ENCODE measurements at regions not wholly inside any gene's neighbourhood (a gene's known extent, or its start where the extent isn't known, plus 50 kb on each side); places are given as distances from the start of the nearest gene placed in this dataset.
"Not testable (repeated sequence)": the region's sequence is repeated elsewhere in the genome, so short reads cannot be mapped to it uniquely, and the experiment has no call there.

DNA sequence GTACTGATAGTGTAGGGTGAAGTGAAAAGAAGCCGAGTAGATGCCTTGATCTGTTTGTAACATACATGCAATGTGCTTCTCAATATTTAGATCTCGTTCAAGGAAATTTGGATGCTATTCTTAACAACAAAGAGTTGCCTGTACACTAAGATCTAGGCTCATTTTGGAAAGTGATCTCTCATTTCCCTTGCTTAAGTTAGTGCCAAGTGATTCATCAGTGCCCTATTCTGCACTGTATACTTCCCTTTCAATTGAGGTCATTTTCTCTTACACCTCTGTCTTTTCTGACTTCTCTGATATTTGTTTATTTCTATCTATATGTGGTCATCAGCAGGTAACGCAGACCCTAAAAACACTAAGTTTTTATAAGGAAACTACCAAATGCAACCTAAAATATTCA is 528.6 kb upstream of the PTPRD start:
- WGBS, 10 experiments, result 0 to 92% (median 75%) methylated on average over 1 to 3 of the region's 3 CpGs
- in situ Hi-C loops (cut with MboI; ENCODE audit: low pct_unique_long_range_greater_than_20kb in 2 of 9, low sequenced_read_pairs in 9 of 9, unreplicated experiment in 9 of 9), result no loop called here
- ATAC-seq (replicated peaks in 6 of 8), result no peak
- no peaks in the 10 kb centered on the region for H3K4me1 ChIP-seq (replicated peaks in 1 of 2)
- H3K4me3 ChIP-seq, result no peak overlapping the region
- H3K27ac ChIP-seq, result no peak overlapping the region

DNA sequence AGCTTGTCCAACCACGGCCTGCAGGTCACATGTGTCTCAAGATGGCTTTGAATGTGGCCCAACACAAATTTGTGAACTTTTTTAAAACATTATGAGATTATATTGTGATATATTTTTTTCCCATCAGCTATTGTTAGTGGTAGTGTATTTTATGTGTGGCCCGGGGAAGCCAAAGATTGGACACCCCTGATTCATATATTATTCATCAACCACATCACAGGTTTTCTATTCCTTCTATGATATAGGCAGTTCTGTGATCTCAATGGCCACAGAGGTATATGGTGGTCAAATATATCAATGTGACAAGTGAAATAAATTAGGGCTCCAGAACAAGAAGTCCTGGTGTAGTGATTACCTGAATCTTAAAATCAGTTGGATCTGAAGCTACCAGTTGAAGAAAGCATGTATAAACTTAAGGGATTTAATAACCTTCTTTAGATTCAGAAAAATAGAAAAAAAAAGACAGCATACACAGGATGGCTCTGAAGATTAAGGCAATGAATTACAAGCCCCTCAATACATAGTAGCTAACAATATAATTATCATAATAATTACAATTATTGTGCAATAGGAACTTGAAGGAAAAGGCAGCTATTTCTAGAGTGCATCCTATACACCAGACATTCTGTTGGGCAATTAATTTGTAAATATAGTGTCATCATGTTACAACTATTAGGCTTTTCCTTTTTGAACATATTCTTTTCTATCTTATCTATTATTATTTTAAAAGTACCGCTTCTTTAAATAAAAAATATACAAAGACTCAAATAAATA is 530.4 kb upstream of the PTPRD start:
- Histone ChIP-seq H3K4me1 (replicated peaks in 1 of 2) (no peaks in the 10 kb centered on the region), H3K4me3 (no peak overlapping the region), H3K27ac (no peak overlapping the region)
- WGBS, 10 experiments, result 0 to 100% (median 87%) methylated on average over 1 to 3 of the region's 3 CpGs; no CpG with 5 or more reads in 1 of the 10 experiments
- in situ Hi-C loops (cut with MboI; ENCODE audit: low pct_unique_long_range_greater_than_20kb in 2 of 9, low sequenced_read_pairs in 9 of 9, unreplicated experiment in 9 of 9), result no loop called here
- no peak for ATAC-seq (replicated peaks in 6 of 8)

DNA sequence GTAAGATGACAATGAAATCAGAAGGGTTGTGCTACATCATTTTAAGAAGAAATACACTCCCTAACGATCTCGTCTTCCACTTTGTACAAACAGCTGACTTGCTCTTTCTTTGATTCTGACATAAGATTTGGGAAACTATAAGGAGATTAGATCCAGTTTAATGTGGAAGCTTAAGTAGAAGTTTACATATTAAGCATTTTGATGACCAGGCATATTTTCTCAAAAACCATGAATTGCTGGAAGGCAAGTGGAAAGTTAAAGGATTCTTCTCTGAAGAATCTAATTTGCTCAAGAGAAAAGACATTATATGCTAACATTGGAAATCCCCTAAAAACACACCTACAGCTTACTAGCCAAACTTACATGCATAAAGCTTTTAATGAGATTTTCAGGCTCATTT is 531.9 kb upstream of the PTPRD start:
- no peak overlapping the region for H3K4me3 ChIP-seq
- in situ Hi-C loops (cut with MboI; ENCODE audit: low pct_unique_long_range_greater_than_20kb in 2 of 9, low sequenced_read_pairs in 9 of 9, unreplicated experiment in 9 of 9), result no loop called here
- H3K4me1 ChIP-seq (replicated peaks in 1 of 2), result no peaks in the 10 kb centered on the region
- ATAC-seq (replicated peaks in 6 of 8), result no peak
- 0 to 100% (median 86%) methylated on average over 1 to 2 of the region's 2 CpGs; no CpG with 5 or more reads in 2 of the 10 experiments for WGBS, 10 experiments
- no peak overlapping the region for H3K27ac ChIP-seq

DNA sequence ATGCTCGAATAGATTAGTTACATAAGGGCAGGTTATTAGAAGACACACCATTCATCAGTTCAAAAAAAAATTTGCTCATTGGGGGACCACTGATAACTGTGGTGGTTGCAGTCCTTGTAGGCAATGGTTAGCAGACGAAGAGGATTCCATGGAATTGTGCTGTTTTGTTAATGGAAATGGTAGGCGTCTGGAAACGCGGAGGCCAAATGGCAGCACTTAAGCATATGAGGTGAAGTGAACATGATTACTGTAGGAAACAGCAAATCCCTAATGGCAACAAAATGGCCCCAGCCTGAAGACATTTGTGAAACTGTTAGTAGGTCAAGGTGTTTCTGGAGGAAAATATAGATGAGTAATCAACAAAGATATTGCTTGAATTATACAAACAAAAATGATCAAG is 535.4 kb upstream of the PTPRD start:
- ATAC-seq (replicated peaks in 6 of 8), result no peak
- in situ Hi-C loops (cut with MboI; ENCODE audit: low pct_unique_long_range_greater_than_20kb in 2 of 9, low sequenced_read_pairs in 9 of 9, unreplicated experiment in 9 of 9), result no loop called here
- WGBS, 10 experiments, result 36 to 100% (median 85%) methylated on average over 1 to 5 of the region's 5 CpGs; no CpG with 5 or more reads in 1 of the 10 experiments
- H3K4me1 ChIP-seq (replicated peaks in 1 of 2), result no peaks in the 10 kb centered on the region
- H3K4me3 ChIP-seq, result no peak overlapping the region
- H3K27ac ChIP-seq, result no peak overlapping the region

DNA sequence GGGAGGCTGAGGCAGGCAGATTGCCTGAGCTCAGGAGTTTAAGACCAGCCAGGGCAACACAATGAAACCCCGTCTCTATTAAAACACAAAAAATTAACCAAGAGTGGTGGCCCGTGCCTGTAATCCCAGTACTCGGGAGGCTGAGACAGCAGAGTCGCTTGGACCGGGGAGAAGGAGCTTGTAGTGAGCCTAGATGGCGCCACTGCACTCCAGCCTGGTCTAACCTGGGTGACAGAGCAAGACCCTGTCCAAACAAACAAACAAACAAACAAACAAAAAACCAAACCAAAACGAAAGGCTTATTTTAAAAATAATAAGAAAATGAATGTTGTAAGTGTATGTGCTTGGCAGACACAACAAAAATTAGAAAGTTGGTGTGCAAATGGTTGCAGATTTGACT is 536.3 kb upstream of the PTPRD start:
- H3K4me1 ChIP-seq (replicated peaks in 1 of 2), result no peaks in the 10 kb centered on the region
- 0 to 72% (median 30%) methylated on average over 1 to 7 of the region's 7 CpGs; no CpG with 5 or more reads in 2 of the 10 experiments for WGBS, 10 experiments
- no peak for ATAC-seq (replicated peaks in 6 of 8)
- in situ Hi-C loops (cut with MboI; ENCODE audit: low pct_unique_long_range_greater_than_20kb in 2 of 9, low sequenced_read_pairs in 9 of 9, unreplicated experiment in 9 of 9), result no loop called here
- no peak overlapping the region for H3K27ac ChIP-seq
- no peak overlapping the region for H3K4me3 ChIP-seq

DNA sequence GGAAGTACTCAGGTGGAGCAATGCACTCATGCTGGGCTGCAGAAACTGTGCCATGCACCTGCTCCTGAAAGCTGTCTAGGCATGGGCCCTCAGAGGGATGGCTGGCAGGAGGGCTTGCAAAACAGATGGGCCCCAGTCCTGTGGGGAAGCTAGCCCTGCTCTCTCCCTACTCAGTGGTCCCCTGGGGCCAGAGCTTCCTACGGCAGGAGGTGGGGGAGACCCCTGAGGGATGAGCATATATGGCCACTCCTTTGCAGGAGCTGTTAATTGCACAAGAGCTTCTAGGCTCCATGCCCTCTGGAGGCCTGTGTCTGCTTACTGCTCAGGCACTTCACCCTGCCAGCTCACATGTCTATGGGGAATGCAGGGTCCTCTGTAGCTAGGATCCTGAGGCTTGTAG is 545.3 kb upstream of the PTPRD start:
- Histone ChIP-seq H3K27ac (no peak overlapping the region), H3K4me1 (replicated peaks in 1 of 2) (no peaks in the 10 kb centered on the region), H3K4me3 (no peak overlapping the region)
- in situ Hi-C loops (cut with MboI; ENCODE audit: low pct_unique_long_range_greater_than_20kb in 2 of 9, low sequenced_read_pairs in 9 of 9, unreplicated experiment in 9 of 9), result no loop called here
- no peak for ATAC-seq (replicated peaks in 6 of 8)
- 40% methylated on average over 1 of the region's 1 CpG; no CpG with 5 or more reads in 9 of the 10 experiments for WGBS, 10 experiments

DNA sequence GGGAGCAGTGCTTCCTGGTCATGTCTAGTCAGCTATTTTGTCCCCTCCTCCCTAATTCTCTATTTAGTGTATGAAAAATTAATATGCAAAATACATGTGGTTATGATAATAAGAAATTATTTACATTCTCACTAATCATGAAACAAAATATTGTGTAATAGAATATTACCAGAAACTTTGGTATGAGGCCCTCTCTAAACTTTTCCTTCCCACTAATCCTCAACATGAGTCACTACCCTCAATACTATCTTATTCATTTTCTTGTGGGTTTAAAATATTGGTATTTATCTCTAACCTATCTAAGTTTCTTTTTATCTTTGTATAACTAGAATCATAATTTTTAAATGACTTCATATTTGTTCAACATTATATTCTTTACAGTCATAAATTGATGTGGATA is 545.9 kb upstream of the PTPRD start:
- Histone ChIP-seq H3K27ac (no peak overlapping the region), H3K4me1 (replicated peaks in 1 of 2) (no peaks in the 10 kb centered on the region), H3K4me3 (no peak overlapping the region)
- ATAC-seq (replicated peaks in 6 of 8), result no peak
- in situ Hi-C loops (cut with MboI; ENCODE audit: low pct_unique_long_range_greater_than_20kb in 2 of 9, low sequenced_read_pairs in 9 of 9, unreplicated experiment in 9 of 9), result no loop called here

DNA sequence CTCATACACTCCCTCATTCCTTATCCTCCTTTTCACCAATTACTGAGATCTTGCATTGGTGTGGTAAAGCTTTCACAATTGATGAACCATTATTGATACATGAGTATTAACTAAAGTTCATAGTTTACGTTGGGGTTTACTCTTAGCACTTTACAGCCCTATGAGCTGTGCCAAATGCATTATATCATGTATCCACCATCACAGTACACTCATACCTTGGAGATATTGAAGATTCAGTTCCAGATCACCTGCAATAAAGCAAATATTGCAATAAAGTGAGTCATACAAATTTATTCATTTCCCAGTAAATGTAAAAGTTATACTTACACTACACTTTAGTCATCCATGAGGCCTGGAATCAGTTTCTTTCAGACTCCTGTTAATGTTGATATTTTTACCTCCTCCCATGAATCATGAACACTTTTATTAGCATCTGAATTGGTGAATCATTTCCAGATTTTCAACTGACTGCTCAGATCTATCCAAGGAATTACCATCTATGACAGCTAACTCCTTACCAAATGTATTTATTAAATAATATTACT is 546.6 kb upstream of the PTPRD start:
- Histone ChIP-seq H3K27ac (no peak overlapping the region), H3K4me1 (replicated peaks in 1 of 2) (no peaks in the 10 kb centered on the region), H3K4me3 (no peak overlapping the region)
- ATAC-seq (replicated peaks in 6 of 8), result no peak
- in situ Hi-C loops (cut with MboI; ENCODE audit: low pct_unique_long_range_greater_than_20kb in 2 of 9, low sequenced_read_pairs in 9 of 9, unreplicated experiment in 9 of 9), result no loop called here
- WGBS, 10 experiments, result 0 to 80% (median 30%) methylated on average over 1 of the region's 1 CpG; no CpG with 5 or more reads in 4 of the 10 experiments

DNA sequence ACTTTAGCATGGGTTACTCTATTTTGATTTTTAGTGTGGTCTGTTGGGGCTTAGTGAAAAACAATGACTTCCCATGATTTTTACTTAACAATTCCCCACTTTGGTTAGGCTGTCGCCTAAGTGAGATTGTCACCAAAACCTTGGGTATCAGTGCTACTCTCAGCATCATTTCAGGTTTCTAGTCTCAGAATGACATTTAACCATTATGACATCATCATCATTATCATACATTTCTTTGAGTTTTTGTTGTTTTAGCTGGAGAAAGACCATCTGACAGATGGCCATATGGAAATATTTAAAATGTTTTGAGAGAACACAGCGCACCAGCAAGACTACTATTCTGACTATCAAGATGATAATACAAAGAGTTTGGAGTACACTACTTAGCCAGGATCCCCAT is 551.0 kb upstream of the PTPRD start:
- in situ Hi-C loops (cut with MboI; ENCODE audit: low pct_unique_long_range_greater_than_20kb in 2 of 9, low sequenced_read_pairs in 9 of 9, unreplicated experiment in 9 of 9), result no loop called here
- no peak overlapping the region for H3K27ac ChIP-seq
- no peak for ATAC-seq (replicated peaks in 6 of 8)
- 20 to 100% (median 97%) methylated on average over 1 to 2 of the region's 2 CpGs; no CpG with 5 or more reads in 2 of the 10 experiments for WGBS, 10 experiments
- H3K4me3 ChIP-seq, result no peak overlapping the region
- H3K4me1 ChIP-seq (replicated peaks in 1 of 2), result no peaks in the 10 kb centered on the region

DNA sequence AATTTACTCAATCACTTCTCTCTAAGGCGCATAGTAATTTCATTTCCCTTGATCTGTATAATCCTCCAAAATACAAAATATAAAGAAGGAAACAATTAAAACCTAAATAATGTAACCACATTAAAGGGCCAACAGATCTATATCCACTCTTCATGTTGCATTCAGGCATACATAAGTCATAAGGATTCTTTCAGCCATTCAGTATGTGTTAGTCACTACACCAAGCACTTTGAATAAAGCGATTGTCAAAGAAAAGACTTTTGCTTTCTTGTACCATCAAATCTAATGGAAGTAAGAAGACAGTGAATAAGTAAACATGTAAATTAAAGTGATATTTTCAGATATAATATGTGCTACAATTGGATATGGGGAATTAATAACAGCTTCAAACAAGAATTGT is 569.2 kb upstream of the PTPRD start:
- no peak for ATAC-seq (replicated peaks in 6 of 8)
- in situ Hi-C loops (cut with MboI; ENCODE audit: low pct_unique_long_range_greater_than_20kb in 2 of 9, low sequenced_read_pairs in 9 of 9, unreplicated experiment in 9 of 9), result no loop called here

DNA sequence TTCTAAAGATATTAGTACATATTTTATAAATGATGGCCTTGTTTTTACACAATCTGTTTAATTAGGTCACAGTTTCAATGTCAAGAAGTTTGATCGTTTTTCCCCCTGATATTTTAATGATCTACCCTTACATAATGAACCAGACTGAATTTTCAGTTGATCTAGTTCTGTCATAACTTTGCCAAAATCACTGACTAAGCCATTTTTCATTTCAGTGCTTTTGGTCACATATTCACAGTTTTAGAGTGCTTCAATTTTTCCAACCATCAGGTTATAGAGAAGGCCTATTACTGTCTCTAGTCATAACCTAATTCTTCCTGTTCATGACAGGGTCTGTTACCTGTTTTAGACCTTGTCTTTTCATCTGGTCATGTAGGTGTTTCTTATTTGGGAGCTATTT is 577.9 kb upstream of the PTPRD start:
- Histone ChIP-seq H3K27ac (no peak overlapping the region), H3K4me3 (no peak overlapping the region), H3K4me1 (replicated peaks in 1 of 2) (no peaks in the 10 kb centered on the region)
- 0 to 88% (median 17%) methylated on average over 1 of the region's 1 CpG; no CpG with 5 or more reads in 2 of the 10 experiments for WGBS, 10 experiments
- in situ Hi-C loops (cut with MboI; ENCODE audit: low pct_unique_long_range_greater_than_20kb in 2 of 9, low sequenced_read_pairs in 9 of 9, unreplicated experiment in 9 of 9), result no loop called here
- no peak for ATAC-seq (replicated peaks in 6 of 8)

More for the DNA sequence above, 569.2 kb upstream of the PTPRD start:
- Histone ChIP-seq H3K4me1 (replicated peaks in 1 of 2) (no peaks in the 10 kb centered on the region), H3K27ac (no peak overlapping the region), H3K4me3 (no peak overlapping the region)
- 7 to 100% (median 82%) methylated on average over 1 to 2 of the region's 2 CpGs; no CpG with 5 or more reads in 1 of the 10 experiments for WGBS, 10 experiments

DNA sequence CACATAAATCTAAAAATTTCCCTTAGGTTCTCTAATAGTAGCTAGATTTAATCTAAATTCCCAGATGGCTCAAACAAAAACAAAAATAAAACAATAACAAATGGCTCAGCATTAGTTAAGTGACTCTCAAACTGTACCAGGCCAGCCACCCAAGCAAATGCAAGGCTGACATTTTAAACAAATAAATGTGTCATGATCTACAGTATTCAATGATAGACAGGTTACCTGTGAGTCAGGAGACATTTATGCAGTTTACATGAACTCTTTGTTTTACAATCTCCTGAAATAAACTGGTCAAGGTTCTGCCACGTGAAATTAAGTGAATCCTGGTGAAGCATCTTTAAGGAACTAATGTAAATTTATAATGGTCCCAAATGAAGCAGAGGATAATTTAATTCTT is 580.2 kb upstream of the PTPRD start:
- in situ Hi-C loops (cut with MboI; ENCODE audit: low pct_unique_long_range_greater_than_20kb in 2 of 9, low sequenced_read_pairs in 9 of 9, unreplicated experiment in 9 of 9), result no loop called here
- Histone ChIP-seq H3K4me1 (replicated peaks in 1 of 2) (no peaks in the 10 kb centered on the region), H3K27ac (no peak overlapping the region), H3K4me3 (no peak overlapping the region)
- ATAC-seq (replicated peaks in 6 of 8), result no peak
- WGBS, 10 experiments, result 0 to 88% (median 17%) methylated on average over 1 of the region's 1 CpG; no CpG with 5 or more reads in 1 of the 10 experiments

DNA sequence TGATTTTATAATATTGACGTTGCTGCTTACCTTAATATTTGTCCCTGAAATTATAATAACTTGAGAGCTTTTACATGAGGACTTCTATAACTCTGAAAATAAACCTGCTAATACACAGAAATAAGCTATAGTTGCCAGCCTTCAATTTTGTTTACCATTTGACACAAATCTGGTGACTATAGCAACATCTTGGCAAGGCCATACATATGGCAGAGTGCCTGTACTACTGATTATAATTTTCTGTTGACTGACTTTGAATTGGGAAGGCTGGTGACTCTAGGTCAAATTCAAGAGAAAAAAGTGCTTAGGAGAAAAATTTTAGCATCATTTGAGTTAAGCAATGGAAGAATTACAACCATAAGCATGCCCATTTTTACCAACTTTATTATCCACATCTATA is 581.4 kb upstream of the PTPRD start:
- no peaks in the 10 kb centered on the region for H3K4me1 ChIP-seq (replicated peaks in 1 of 2)
- H3K27ac ChIP-seq, result no peak overlapping the region
- no peak overlapping the region for H3K4me3 ChIP-seq
- WGBS, 10 experiments, result 0 to 100% (median 83%) methylated on average over 1 of the region's 1 CpG; no CpG with 5 or more reads in 3 of the 10 experiments
- in situ Hi-C loops (cut with MboI; ENCODE audit: low pct_unique_long_range_greater_than_20kb in 2 of 9, low sequenced_read_pairs in 9 of 9, unreplicated experiment in 9 of 9), result no loop called here
- peak in 1 of 8 experiments; percentile 29 for ATAC-seq (replicated peaks in 6 of 8)

DNA sequence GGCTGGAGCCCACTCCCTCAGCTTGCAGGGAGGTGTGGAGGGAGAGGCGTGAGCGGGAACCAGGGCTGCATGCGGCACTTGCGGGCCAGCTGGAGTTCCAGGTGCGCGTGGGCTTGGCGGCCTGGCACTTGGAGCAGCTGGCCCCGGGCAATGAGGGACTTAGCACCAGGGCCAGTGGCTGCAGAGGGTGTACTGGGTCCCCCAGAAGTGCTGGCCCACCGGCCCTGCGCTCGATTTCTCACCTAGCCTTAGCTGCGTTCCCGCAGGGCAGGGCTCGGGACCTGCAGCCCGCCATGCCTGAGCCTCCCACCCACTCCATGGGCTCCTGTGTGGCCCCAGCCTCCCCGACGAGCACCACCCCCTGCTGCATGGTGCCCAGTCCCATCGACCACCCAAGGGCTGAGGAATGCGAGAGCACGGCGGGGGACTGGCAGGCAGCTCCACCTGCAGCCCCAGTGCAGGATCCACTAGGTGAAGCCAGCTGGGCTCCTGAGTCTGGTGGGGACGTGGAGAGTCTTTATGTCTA is 584.1 kb upstream of the PTPRD start:
- in situ Hi-C loops (cut with MboI; ENCODE audit: low pct_unique_long_range_greater_than_20kb in 2 of 9, low sequenced_read_pairs in 9 of 9, unreplicated experiment in 9 of 9), result not testable (repeated sequence)
- WGBS, 10 experiments, result no CpG with 5 or more reads among the region's 22 CpGs

More for the DNA sequence above, 584.1 kb upstream of the PTPRD start:
- not testable (repeated sequence) for H3K4me1 ChIP-seq (replicated peaks in 1 of 2); H3K27ac ChIP-seq; ATAC-seq (replicated peaks in 6 of 8); H3K4me3 ChIP-seq
